HEK293 (cell line): ENCODE measurements at regions not wholly inside any gene's neighbourhood (a gene's known extent, or its start where the extent isn't known, plus 50 kb on each side); places are given as distances from the start of the nearest gene placed in this dataset.

Source experiments
- CTCF ChIA-PET: fragments of 350-600 bp; formaldehyde crosslinking; extraction: SDS; loops from one replicate; lab custom pipeline; 2021; ENCODE audit warnings: antibody characterized with exemption; lab: Yijun Ruan, JAX
- POLR2A ChIA-PET: fragments of 300-600 bp; formaldehyde crosslinking; extraction: SDS; loops from one replicate; lab custom pipeline; 2020; ENCODE audit warnings: antibody characterized with exemption, inconsistent platforms; lab: Yijun Ruan, JAX
- H3K27ac ChIP-seq: fragments of 200-500 bp; sonication (Bioruptor generic); 2 replicates; pipeline ENCODE4 v1.5.1; 2014; ENCODE audit warnings: low read depth, low read length, control low read depth, inconsistent platforms; ENCODE audit errors: extremely low read depth
- H3K36me3 ChIP-seq, 2 experiments: fragments of 200-500 bp in 1 of 2; sonication (Bioruptor generic) in 1 of 2; 1 replicate in 1 of 2; 2 replicates in 1 of 2; pipeline ENCODE4 v1.5.1; 2014 to 2017; ENCODE audit warnings: inconsistent platforms in 2 of 2, low read length in 2 of 2; ENCODE audit not compliant: control insufficient read depth in 2 of 2, insufficient read depth in 1 of 2
- H3K4me1 ChIP-seq: fragments of 200-500 bp; sonication (Bioruptor generic); 2 replicates; pipeline ENCODE4 v1.5.1; 2014; ENCODE audit warnings: mild to moderate bottlenecking, low read length, inconsistent platforms; ENCODE audit not compliant: control insufficient read depth, insufficient read depth
- H3K4me3 ChIP-seq: 2 replicates; pipeline ENCODE4 v1.5.1; 2011; ENCODE audit warnings: low read depth, mild to moderate bottlenecking, control low read depth, low read length, moderate library complexity
- H3K9me3 ChIP-seq: fragments of 200-500 bp; sonication (Bioruptor generic); 2 replicates; pipeline ENCODE4 v1.5.1; 2014; ENCODE audit warnings: low read depth, low read length, inconsistent platforms; ENCODE audit not compliant: control insufficient read depth, insufficient read depth
- BCL11A ChIP-seq: fragments of 450-650 bp; formaldehyde crosslinking; IDR thresholded peaks from 2 replicates; pipeline ENCODE4 v1.5.1; 2016; ENCODE audit warnings: low read depth, missing biosample characterization, missing genetic modification characterization
- GFI1B ChIP-seq: fragments of 450-650 bp; formaldehyde crosslinking; IDR thresholded peaks from 2 replicates; pipeline ENCODE4 v1.5.1; 2016; ENCODE audit warnings: missing biosample characterization, missing genetic modification characterization
- KLF1 ChIP-seq: fragments of 450-650 bp; formaldehyde crosslinking; IDR thresholded peaks from 2 replicates; pipeline ENCODE4 v1.5.1; 2016; ENCODE audit warnings: missing biosample characterization, missing genetic modification characterization
- KLF10 ChIP-seq: fragments of 450-650 bp; IDR thresholded peaks from 2 replicates; pipeline ENCODE4 v1.5.1; 2018; ENCODE audit warnings: missing biosample characterization, mild to moderate bottlenecking, missing genetic modification characterization
- PBX3 ChIP-seq: sonication (generic); formaldehyde crosslinking; IDR thresholded peaks from 2 replicates; pipeline ENCODE4 v1.8.1; 2022; ENCODE audit warnings: mild to moderate bottlenecking, moderate library complexity, missing genetic modification reagents
- PRDM10 ChIP-seq: fragments of 450-650 bp; formaldehyde crosslinking; IDR thresholded peaks from 2 replicates; pipeline ENCODE4 v1.5.1; 2016; ENCODE audit warnings: missing biosample characterization, missing genetic modification characterization
- PRDM6 ChIP-seq: fragments of 450-650 bp; formaldehyde crosslinking; IDR thresholded peaks from 2 replicates; pipeline ENCODE4 v1.5.1; 2017; ENCODE audit warnings: missing biosample characterization, missing genetic modification characterization
- RBAK ChIP-seq: fragments of 450-650 bp; formaldehyde crosslinking; IDR thresholded peaks from 2 replicates; pipeline ENCODE4 v1.5.1; 2016; ENCODE audit warnings: missing biosample characterization, missing genetic modification characterization
- SALL2 ChIP-seq: fragments of 450-650 bp; formaldehyde crosslinking; IDR thresholded peaks from 2 replicates; pipeline ENCODE4 v1.5.0; 2017; ENCODE audit warnings: missing biosample characterization, mild to moderate bottlenecking, missing genetic modification characterization, borderline replicate concordance
- ZBTB17 ChIP-seq: fragments of 450-650 bp; formaldehyde crosslinking; IDR thresholded peaks from 2 replicates; pipeline ENCODE4 v1.5.1; 2016; ENCODE audit warnings: missing biosample characterization, missing genetic modification characterization
- ZBTB49 ChIP-seq: fragments of 450-650 bp; formaldehyde crosslinking; IDR thresholded peaks from 2 replicates; pipeline ENCODE4 v1.5.1; 2016; ENCODE audit warnings: missing biosample characterization, missing genetic modification characterization, low read depth
- ZNF121 ChIP-seq: fragments of 450-650 bp; formaldehyde crosslinking; IDR thresholded peaks from 2 replicates; pipeline ENCODE4 v1.5.1; 2016; ENCODE audit warnings: missing biosample characterization, missing genetic modification characterization
- ZNF169 ChIP-seq: fragments of 450-650 bp; formaldehyde crosslinking; IDR thresholded peaks from 2 replicates; pipeline ENCODE4 v1.5.1; 2016; ENCODE audit warnings: missing biosample characterization, missing genetic modification characterization
- ZNF23 ChIP-seq: fragments of 450-650 bp; formaldehyde crosslinking; IDR thresholded peaks from 2 replicates; pipeline ENCODE4 v1.5.1; 2016; ENCODE audit warnings: missing biosample characterization, missing genetic modification characterization, borderline replicate concordance
- ZNF266 ChIP-seq: fragments of 450-650 bp; formaldehyde crosslinking; IDR thresholded peaks from 2 replicates; pipeline ENCODE4 v1.5.1; 2016; ENCODE audit warnings: missing biosample characterization, missing genetic modification characterization, low read depth
- ZNF362 ChIP-seq: fragments of 450-650 bp; formaldehyde crosslinking; IDR thresholded peaks from 2 replicates; pipeline ENCODE4 v1.5.1; 2016; ENCODE audit warnings: missing biosample characterization, missing genetic modification characterization
- ZNF37A ChIP-seq: fragments of 450-650 bp; IDR thresholded peaks from 2 replicates; pipeline ENCODE4 v1.5.1; 2018; ENCODE audit warnings: missing biosample characterization, missing genetic modification characterization
- ZNF501 ChIP-seq: fragments of 450-650 bp; formaldehyde crosslinking; IDR thresholded peaks from 2 replicates; pipeline ENCODE4 v1.5.1; 2016; ENCODE audit warnings: missing biosample characterization, missing genetic modification characterization
- ZNF514 ChIP-seq: fragments of 450-650 bp; formaldehyde crosslinking; IDR thresholded peaks from 2 replicates; pipeline ENCODE4 v1.5.1; 2016; ENCODE audit warnings: missing biosample characterization, missing genetic modification characterization
- ZNF518A ChIP-seq: fragments of 450-650 bp; formaldehyde crosslinking; conservative IDR thresholded peaks from 2 replicates; pipeline ENCODE4 v1.5.1; 2016; ENCODE audit warnings: low read depth, missing biosample characterization, missing genetic modification characterization

GRCh38 chr2:129604560-129604959 lies 374.9 kb upstream of the RAB6C start:
- CTCF ChIA-PET = no interaction called here
- Histone ChIP-seq H3K4me1 (no peaks in the 10 kb centered on the region), H3K9me3 (no peaks in the 10 kb centered on the region), H3K27ac (no peak overlapping the region), H3K36me3 (no peaks in the 10 kb centered on the region), H3K4me3 (no peak overlapping the region)
- POLR2A ChIA-PET = no interaction called here
- TF ChIP-seq RBAK (tag by site-specific recombination) (no peak), PRDM6 (tag by site-specific recombination) (no peak)

GRCh38 chr2:129605646-129606045 lies 373.8 kb upstream of the RAB6C start:
- no peaks in the 10 kb centered on the region for H3K36me3 ChIP-seq
- no peak overlapping the region for H3K4me3 ChIP-seq
- TF ChIP-seq ZNF23 (tag by site-specific recombination) (no peak), ZNF501 (tag by site-specific recombination) (no peak), ZNF266 (tag by site-specific recombination) (no peak), ZNF514 (tag by site-specific recombination) (no peak), KLF1 (no peak), SALL2 (tag by site-specific recombination) (no peak), ZNF518A (tag by site-specific recombination) (no peak), ZNF169 (no peak), PRDM10 (no peak), BCL11A (tag by site-specific recombination) (no peak), KLF10 (tag by site-specific recombination) (no peak), ZNF362 (tag by site-specific recombination) (no peak), PBX3 (CRISPR knock-in tag) (no peak), ZNF121 (tag by site-specific recombination) (no peak), ZBTB17 (tag by site-specific recombination) (no peak), ZBTB49 (tag by site-specific recombination) (no peak), ZNF37A (tag by site-specific recombination) (no peak), GFI1B (no peak)
- H3K9me3 ChIP-seq = no peaks in the 10 kb centered on the region
- CTCF ChIA-PET = interaction anchor here (0.7 kb wide), 1 partner anchor 131 kb away, joined by 3 read pairs; no protein-coding TSS in a partner anchor
- H3K27ac ChIP-seq = no peak overlapping the region
- POLR2A ChIA-PET = no interaction called here
- H3K4me1 ChIP-seq = no peaks in the 10 kb centered on the region
